HG03159 (cell line): ENCODE measurements at regions not wholly inside any gene's neighbourhood (a gene's known extent, or its start where the extent isn't known, plus 50 kb on each side); places are given as distances from the start of the nearest gene placed in this dataset.
"Not testable (repeated sequence)": the region's sequence is repeated elsewhere in the genome, so short reads cannot be mapped to it uniquely, and the experiment has no call there.

ENCODE experiments used
- ATAC-seq: cut with Tn5 transposase; IDR thresholded peaks from one replicate; pipeline ENCODE4 v1.9.1; 2021; ENCODE audit warnings: mild to moderate bottlenecking, moderate library complexity; ENCODE audit not compliant: unreplicated experiment

GRCh38 chr4:11069083-11069482, 359.6 kb downstream of the HS3ST1 start:
- ATAC-seq = no peak

DNA sequence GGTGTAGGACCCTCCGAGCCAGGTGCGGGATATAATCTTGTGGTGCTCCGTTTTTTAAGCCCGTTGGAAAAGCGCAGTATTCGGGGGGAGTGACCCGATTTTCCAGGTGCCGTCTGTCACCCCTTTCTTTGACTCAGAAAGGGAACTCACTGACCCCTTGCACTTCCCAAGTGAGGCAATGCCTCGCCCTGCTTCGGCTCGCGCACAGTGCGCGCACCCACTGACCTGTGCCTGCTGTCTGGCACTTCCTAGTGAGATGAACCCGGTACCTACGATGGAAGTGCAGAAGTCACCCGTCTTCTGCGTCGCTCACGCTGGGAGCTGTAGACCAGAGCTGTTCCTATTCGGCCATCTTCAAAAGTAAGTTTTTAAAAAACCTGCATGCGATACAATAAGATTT, 362.1 kb downstream of the HS3ST1 start:
- ATAC-seq = not testable (repeated sequence)

DNA sequence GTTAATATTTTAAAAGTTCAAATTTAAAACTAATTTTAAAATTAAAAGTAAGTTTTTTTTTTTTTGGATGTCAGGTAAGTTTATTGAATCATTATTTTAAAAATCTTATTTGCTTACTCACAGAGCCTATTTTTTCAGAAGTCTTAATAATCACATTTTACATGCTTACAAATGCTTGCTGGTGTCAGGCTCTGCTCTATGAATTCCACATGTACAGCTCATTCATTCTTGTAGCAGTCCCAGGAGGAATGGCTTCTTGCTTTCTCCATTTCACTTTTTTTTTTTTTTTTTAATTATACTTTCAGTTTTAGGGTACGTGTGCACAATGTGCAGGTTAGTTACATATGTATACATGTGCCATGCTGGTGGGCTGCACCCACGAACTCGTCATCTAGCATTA, 368.1 kb downstream of the HS3ST1 start:
- ATAC-seq = not testable (repeated sequence)

DNA sequence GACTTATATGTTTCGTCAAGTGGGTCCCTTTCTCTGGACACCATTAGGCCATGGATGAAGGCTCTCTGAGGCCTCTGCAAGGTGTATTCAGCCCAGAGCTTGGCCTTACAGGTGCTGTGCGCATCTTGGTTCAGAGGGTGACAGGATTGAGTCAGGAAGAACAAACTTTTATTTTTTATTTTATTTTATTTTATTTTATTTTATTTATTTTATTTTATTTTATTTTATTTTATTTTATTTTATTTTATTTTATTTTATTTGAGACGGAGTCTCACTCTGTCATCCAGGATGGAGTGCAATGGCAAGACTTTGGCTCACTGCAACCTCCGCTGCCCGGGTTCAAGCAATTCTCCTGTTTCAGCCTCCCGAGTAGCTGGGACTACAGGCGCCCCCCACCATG, 370.4 kb upstream of the CLNK start:
- ATAC-seq = not testable (repeated sequence)

DNA sequence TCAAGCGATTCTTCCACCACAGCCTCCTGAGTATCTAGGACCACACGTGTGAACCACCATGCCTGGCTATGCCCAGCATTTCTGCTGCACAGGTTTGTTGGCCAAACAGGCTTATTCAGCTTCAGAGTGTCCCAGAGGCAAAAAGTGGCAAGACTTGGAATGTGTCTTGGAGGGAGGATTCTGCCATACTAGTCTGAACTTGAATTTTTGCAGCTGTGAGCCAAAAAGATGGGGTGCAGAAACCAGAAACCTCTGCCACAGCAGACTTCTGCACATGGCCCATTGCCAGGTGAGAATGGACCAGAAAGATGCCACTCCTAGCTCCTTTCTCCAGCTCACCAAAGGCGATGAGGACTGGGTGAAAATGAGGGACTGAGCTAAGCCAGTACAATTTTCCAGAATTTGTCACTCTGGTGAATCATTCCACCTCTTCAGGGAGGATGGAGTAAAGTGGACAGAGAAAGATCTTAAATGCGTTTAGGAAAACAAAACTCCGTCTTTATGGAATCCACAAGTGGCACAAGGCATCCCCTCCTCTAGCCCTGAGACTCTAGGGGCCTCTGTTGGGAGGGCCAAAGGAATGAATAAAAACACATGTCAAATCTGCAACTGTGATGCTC, 369.1 kb upstream of the CLNK start:
- no peak for ATAC-seq

GRCh38 chr4:11051181-11051580, 366.6 kb upstream of the CLNK start:
- ATAC-seq = no peak

DNA sequence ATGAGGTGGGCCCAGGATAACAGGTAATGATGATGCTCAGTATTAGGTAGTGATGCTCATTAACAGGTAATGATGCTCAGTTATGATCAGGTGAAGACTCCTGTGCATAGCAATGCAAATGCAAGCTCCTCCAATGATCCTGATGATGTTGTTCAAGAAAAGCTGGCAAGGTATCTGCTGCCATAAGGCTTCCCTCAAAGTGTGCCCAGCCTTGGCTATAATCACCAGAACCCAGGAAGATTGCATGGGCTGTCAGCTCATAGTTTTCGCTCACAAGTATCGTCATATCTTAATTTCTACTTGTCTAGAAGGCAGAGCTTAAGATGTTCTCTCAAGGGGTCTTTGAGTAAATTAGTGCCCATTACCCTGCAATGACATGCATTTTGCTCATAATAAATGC, 366.2 kb upstream of the CLNK start:
- ATAC-seq = no peak

DNA sequence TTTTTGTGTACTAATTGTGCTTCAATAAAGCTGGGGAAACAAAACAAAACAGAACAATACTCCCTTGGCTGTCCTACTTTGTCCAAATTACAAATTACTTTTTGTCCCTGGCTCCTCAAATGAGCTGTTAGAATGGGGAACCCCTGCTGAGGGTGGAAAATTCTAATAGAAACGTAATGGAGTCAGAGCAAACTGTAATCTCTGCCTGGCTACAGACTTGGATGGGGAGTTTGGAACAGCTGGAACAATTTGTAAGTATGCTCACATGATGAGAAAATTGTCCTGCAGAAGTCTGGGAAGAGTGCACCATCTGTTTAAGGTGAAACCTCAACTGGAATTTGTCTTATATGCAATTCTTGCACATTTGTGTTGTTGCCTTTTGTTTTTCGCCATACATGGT, 364.4 kb upstream of the CLNK start:
- no peak for ATAC-seq

GRCh38 chr4:11042760-11043159, 358.2 kb upstream of the CLNK start:
- no peak for ATAC-seq

DNA sequence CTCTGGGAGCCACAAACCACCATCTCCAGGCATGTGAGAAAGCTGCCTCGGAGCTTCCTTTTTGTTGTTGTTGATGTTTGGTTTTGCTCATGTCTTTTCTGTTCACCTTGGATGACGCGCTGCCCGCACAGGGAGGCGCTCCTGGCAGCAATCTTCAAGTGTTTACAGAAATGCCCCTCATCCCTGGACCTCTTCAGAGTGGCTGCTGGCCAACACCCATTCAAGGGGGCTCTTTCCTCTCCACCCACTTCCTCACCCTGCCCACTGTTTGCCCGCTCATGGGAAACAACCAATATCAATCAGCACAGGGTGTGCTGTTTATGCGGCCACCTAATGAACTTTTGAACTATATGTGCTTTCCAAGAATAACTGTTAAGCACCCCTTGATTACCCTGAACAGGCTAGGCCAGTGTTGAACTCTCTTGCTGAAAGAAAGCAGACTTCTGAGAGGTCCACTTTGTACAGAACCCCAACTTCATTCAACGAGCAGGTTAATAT, 355.1 kb upstream of the CLNK start:
- ATAC-seq = no peak

DNA sequence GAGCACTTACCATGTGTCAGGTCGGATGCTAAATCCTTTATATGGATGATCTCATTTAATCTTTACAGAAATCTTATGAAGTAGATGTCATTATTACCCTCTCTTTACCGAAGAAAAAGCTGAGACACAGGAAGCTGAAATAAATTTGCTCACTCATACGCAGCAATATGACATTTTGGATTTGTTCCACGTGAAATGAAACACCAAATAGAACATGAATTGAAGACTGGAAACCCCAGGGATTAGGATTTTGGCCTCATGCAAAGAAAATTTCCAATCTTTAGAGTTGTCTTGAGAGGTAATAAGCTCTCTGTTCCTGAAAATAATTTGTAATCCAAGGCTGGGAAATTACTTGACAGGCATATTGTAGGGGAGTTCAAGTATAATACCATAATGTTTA, 354.4 kb upstream of the CLNK start:
- ATAC-seq = no peak

DNA sequence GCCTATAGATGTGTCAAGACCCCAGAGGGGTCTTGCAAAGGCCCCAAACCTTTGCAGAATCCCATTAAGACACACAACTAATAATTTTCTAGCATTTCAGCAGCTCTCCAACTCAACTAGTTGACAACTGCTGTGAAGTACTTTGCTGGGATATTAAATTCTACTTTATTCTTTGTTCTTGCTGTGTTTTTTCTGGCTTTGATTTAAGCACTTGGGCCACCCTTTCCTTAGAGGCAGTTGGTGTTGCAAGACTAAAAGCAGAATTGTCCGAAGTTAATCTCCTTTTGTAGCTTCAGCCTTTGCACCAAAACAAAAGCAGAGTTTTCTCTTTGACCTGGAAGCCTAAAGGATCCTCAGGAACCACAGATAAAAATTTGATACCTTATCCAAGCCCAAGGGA, 353.1 kb upstream of the CLNK start:
- no peak for ATAC-seq

GRCh38 chr4:11028334-11028733, 343.8 kb upstream of the CLNK start:
- no peak for ATAC-seq

GRCh38 chr4:11021333-11021732, 336.8 kb upstream of the CLNK start:
- ATAC-seq = no peak

- no peak for ATAC-seq
Observed at GRCh38 chr4:11019451-11020240, 335.1 kb upstream of the CLNK start.

GRCh38 chr4:11014199-11014598, 329.6 kb upstream of the CLNK start:
- no peak for ATAC-seq

- ATAC-seq = no peak
Observed at GRCh38 chr4:11013094-11013664, 328.6 kb upstream of the CLNK start.

DNA sequence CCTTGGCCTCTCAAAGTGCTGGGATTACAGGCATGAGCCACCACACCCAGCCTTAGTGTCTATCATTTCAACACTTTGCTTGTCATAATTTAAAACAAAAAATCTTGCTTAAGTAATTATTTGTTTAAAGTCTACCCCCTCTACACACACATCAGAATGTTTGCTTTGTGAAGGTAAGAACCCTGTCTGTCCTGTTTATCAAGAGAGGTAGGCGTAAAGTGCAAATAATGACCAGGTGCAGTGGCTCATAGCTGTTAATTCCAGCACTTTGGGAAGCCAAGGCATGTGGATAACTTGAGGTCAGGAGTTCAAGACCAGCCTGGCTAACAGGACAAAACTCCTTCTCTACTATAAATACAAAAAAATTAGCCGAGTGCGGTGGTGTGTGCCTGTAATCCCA, 326.7 kb upstream of the CLNK start:
- ATAC-seq = no peak

GRCh38 chr4:11010624-11011023, 326.1 kb upstream of the CLNK start:
- no peak for ATAC-seq

- no peak for ATAC-seq
Observed at GRCh38 chr4:11009281-11009680, 324.7 kb upstream of the CLNK start.

GRCh38 chr4:11005300-11005699, 320.7 kb upstream of the CLNK start:
- ATAC-seq = no peak

- ATAC-seq = no peak
Observed at GRCh38 chr4:11004818-11005217, 320.2 kb upstream of the CLNK start.
